ENCODE measurements at regions not wholly inside any gene's neighbourhood (a gene's known extent, or its start where the extent isn't known, plus 50 kb on each side); places are given as distances from the start of the nearest gene placed in this dataset.

DNA sequence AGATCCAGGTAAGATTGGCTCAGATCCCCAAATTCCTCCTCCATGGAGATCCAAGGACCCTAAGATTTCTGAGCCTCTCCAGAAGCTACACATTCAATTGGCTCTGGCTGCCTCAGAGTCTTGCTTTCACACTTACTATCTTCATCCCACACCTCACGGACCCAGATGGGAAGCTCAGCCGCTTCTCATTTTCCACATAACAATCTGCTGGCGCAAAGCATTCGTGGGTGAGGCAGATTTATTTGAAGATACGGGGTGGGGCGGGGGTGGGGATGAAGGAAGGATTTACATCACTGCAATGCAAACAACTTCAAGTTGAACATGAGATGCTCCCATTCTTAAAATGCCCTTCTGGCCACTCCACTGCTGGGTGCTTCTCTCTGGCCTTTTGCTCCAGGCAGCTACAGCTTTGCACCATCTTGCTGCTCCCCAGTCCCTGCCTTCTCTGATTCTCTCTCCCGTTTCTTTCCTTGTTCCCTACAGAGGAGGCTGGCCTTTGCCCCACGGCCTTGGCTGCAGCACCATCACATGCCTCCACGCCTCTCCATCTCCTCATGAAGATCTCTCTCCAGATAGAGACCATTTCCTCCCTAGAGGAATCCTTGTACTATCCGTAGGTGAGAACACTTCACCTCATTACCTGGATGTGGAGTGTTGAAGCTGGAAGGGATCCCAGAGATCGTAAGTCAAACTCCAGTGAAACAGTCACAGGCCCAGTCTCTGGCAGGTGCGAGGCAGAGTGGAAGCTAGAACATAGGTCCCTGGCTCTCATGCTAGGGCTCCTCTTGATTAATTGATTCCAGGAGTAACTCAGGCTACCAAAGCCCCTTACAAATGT is 175.9 kb downstream of the RPLP1 start:
- DNase-seq (ENCODE audit: low spot score) = no peak

DNA sequence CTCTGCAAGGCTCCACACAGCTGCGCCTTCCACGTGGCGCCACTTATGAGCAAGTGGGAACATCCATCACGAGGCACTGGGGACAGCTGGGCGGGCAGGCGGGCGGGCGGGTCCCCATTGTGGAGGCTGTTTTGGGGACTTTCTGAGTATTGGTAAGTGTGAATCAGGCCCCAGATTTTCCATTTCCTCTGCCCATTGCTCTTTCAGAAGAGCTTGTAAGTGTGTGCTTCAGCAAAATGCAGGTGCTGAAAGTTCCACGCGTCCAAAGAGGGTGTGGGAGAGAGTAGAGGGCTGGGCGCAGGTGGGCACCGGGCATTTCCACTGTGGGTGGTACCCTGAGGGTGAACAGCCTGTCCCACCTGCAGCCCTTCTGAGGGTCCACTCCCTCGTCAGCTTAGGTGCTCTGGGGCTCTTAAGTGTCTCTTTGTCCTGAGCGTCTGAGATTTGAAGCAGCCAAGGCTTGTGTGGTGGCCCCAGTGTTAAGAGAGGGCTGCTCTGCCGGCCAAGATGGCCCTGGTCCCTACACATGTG is 177.1 kb downstream of the RPLP1 start:
- no peak for DNase-seq (ENCODE audit: low spot score)

DNA sequence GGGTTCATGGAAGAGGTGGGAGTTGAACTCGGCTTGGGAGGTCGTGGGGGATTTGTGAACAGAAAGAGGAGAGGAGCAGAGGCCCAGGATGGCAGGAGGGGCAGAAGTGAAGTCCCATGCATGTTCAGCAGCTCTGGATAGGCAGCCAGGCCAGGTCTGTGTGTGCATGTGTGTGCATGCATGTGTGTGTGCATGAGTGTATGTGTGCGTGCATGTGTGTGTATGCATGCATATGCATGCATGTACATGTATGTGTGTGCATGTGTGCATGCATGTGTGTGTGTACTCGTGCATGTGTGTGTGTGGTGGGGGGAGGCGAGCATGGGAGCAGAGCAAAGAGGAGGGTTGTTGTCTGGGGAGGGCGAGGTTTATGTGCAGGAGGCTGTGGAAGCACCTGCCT is 178.4 kb downstream of the RPLP1 start:
- DNase-seq (ENCODE audit: low spot score) = no peak

DNA sequence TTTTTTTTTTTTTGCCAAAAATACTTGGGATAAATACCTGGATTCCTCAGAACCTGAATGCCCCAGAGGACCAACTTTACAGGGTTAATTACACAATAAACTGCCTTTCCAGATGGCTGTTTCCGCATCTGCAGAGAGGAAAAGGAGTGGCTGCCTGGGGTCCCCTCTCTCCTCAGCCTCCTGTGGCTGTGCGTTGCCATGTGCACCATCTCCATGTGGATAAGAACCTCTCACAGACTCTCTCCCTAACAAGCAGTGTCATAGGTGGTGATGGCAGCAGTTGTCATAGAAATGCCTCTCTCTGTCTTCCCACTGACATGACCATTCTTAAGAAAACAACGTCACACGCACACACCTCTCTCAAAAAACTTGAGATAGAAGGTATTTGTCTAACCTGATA is 179.4 kb downstream of the RPLP1 start:
- no peak for DNase-seq (ENCODE audit: low spot score)

DNA sequence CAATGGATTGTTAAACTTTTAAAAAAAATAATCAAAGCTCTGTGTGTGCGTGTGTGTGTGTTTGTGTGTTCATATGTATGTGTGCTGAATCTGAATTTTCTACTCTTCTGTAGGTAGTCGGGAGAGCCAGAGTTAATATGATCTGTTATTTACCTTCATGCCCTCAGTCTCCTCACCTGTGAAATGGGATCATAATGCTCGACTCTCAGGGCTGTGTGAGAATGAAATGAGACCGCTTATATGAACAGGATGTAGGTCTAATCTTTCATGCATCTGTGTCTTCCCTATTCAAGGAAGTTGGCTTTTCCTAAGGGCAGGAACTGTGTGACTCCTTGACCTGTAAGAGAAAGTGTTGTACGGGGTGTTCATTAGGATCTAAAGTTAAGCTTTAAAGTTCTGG is 182.2 kb downstream of the RPLP1 start:
- no peak for DNase-seq (ENCODE audit: low spot score)

DNA sequence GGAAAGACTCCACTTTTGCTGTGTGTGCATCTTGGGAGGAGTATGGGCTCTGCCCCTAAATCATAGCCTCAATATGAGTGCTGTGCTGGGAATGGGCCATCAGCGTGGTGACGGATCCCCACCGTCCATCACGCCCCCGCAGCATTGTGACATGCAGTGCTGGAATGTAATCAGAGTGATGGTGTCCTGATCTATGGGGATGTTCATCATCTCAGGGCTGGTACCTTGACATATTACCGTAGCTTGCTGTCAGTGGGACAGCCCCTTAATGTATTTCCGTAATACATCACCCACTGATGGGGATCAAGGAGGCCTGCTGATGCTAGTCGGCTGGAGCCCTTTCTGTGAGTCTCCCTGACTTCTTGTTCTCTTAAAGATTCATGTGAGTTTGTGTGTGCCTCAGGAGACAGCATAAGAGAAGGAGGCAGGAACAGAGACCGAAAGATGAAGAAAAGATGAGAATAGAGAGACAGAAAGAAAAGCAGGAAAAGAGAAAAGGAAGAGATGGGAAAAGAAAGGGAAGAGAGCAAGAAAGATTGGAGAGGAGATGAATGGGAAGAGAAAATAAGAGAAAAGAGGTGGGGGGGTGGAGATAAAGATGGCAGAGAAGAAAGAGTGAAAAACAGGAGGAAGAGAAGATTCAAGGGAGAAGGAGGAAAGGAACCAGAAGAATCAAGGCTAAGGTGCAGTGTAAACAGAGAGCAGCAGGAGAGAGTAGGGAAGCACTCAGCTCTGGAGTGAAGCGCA is 183.7 kb downstream of the RPLP1 start:
- no peak for DNase-seq (ENCODE audit: low spot score)

DNA sequence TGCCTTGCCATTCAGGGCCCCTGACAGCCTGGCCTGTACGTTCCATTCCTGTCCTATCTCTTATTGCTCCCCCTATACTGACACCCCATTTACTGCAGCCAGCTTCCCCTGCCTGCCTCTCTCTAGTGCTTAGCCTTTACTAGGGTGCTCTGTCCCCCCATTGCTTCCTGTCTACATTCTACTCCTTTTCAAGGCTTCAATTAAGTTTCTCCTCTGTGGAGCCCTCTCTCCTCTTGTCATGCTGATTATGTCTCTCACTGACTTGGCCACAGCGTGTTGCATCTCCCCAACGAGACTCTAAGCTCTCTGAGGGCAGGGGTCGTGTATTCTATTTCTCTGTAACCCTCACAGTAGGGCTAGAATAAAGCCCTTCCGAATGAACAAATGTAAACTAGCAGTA is 185.2 kb downstream of the RPLP1 start:
- DNase-seq (ENCODE audit: low spot score) = no peak

DNA sequence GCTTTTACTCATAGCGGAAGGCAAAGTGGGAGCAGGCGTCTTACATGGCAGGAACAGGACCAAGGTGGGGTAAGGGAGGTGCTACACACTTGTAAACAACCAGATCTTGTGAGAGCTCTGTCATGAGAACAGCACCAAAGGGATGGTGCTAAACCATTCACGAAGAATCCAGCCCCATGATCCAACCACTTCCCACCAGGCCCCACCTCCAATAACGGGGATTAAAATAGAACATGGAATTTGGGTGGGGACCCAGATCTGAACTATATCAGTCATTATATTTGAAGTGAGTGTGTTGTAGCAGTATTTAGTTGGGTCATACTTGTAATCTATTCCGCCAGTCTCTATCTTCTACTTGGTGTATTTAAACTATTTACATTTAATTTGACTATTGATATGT is 190.9 kb downstream of the RPLP1 start:
- DNase-seq (ENCODE audit: low spot score) = no peak

DNA sequence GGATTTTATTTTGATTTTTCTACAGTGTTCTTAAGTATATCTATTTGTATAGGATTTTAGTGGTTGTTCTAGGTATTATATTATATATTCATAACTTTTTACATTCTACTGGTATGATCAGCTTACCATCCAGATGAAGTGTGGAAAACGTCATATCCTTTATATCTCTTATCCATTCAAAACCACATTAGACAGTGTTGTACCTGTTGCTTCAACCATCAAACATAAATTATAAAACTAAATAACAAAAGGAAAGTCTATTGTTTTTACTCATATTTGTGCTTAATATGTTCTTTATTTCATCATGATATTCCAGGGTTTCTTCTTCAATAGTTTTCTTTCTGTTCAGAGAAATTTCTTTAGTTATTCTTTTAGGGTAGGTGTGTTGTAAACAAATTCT is 191.4 kb downstream of the RPLP1 start:
- DNase-seq (ENCODE audit: low spot score) = no peak

DNA sequence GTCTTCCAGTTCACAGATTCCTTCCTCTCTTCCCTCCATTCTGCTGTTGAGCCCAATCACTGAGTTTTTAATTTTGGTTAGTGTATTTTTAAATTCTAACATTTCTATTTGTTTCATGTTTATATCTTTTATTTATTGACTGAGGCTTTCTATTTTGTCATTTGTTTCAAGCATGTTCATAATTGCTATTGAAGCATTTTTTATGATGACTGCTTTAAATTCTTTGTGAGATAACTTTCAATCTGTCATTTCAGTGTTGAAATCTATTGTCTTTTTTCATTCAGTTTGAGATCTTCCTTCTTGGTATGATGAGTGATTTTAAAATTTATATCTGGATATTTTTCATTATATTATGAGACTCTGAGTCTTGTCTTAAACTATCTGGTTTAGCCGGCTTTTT is 192.3 kb downstream of the RPLP1 start:
- DNase-seq (ENCODE audit: low spot score) = no peak

DNA sequence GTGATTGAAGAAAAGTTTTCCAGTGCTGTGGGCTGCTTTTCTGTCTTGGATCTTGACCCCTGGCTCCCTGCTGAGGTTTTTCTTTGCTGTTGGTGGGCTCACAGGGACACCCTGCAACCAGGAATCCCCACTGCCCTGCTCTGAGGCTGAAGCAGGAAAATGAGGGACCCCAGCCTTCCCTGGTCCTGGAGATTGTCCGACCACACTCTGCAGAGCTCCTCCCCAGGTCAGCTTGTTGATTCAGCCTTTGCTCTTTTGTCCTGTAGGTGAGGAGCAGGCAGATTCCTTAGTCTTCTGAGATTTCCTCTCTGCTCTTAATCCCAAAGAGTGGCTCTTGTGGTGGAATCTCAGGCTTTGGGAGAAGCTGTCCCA is 194.5 kb downstream of the RPLP1 start:
- no peak for DNase-seq (ENCODE audit: low spot score)

DNA sequence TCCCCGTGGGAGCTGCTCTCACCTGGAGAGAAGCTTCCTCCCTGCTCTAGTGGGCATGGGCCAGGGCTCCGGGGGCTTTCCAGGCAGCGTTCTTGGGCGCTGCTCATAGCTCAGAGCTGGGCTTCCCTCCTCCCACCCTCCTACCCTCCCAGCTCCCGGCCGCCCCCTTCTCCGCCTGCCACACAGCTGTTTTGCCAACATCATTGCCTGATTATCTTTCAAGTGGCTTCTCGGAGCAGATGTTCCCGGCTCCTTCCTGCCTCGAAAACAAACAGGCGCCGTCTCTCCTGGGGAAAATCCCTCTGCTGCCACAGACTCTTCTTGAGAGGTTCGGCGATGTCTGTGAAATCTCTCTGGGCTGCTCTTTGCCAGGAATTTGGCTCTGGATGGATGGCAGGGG is 195.6 kb downstream of the RPLP1 start:
- no peak for DNase-seq (ENCODE audit: low spot score)

DNA sequence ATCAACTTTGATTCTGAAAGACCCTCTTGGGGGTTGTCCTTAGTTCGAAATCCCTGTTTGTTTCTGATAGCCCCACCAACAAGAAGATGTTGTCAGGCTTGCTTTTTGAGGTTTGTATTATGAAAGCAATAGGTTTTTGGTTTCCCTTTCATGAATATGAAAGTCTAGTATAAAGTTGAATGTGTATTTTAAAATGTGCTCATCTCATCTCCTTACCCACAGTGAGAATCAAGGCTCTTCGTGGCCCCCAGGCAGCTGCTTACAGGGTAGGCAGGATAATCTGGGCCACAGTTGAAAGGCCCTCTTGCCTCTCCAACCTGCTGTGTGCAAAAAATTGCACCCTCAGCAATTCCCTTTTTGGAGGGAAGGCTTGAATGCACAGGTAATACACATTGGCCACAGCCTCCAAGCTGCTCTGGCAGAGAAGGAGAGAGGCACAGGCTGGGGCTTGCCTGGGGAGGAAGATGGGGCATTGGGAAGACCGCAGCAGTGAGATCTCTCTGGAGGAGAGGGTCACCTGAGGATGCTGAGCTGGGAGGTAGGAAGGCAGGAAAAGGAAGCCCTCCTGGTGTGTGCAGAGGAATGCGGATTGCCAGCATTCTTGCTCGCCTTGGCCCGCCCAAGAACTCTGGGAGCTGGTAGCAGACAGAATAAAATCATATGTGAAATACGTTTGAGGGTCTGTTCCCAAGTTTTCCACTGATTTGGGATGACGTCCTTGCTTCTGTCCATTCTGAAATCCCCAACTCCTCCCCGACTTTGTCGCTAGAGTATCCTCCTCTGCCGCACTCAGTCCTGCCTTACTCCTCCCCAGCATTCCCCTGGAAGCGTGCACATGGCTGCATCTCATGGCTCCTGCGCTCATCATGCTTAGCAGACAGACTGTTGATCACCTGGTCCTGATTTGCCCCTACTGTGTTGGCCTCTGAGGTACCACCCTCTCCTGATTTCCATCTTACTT is 196.4 kb downstream of the RPLP1 start:
- DNase-seq (ENCODE audit: low spot score) = no peak

DNA sequence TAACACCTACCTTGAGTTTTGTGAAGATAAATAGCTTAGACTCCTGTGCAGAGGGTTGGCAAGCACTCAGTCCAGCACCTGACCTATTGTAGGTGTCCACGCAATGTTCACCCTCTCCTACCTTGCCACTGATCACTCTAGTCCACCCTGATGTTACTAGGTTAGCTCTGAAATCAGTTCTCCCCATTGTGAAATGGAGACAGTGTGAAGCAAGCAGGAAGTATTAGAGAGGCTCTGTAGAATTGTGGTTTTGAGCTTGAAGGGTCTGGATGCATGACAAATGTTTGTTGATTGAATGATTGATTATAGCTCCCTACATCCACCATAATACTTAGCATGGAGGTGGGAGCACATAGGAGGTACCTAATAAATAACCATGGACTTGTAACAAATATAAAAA is 199.7 kb downstream of the RPLP1 start:
- DNase-seq (ENCODE audit: low spot score) = no peak

DNA sequence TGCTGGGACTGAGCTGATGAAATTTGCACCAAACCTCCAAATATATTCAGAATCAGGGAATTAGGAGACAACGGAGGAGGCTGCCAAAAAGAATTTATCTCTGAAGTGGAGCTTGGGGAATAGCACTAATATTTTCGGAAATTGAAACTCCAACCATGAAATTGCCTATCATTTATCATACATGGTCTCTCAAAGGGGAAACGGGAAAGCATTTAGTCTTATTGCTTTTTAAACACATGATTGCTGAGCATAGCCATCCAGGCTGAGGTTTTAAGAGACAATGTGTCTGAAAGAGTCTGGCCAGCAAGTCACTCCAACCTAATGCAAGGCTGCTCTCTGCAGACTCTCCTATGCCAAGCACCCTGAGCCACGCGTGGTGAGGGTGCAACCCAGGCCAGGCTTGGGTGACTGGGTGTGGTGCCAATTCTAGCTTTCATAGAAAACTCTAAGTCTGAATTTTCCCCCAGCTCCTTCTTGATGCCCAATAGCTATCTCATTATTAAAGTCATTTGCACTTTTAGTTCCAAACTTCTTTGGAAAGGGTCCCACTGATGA is 200.2 kb downstream of the RPLP1 start:
- DNase-seq (ENCODE audit: low spot score) = no peak

DNA sequence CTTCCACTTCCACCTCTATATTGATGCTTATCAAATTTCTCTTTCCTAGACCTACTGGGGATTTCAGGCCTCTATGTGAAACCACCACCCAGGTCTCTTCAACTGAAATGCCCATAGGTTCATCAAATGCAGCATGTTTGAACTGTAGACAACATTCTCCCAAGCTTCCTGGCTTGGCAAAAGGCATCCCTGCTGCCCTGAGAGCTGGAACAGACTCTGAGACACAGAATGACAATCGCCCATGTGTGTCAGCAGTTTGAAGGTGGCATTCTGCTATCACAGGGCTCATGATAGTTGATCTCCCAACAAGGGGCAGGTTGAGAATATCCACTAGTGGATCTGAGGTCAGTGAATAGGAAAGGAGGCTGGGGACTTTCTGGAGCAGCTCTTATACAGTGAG is 200.7 kb downstream of the RPLP1 start:
- no peak for DNase-seq (ENCODE audit: low spot score)

DNA sequence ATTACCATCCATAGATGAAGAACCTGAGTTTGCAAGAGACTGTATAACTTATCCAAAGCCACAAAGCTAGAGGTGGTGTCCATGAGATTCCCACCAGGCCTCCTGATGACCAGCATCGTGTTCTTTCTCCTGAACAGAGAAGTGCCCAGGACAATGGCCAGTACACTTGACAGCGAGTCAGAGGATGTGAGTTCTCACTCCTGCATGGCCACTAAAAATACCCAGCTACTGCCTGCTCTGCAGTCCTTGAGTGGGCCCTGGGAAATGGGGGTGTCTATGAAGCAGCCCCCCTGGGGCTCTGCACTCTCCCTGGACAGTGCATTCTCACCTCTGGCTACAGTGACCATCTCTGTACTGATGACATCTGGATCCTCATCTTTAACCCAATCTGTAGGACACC is 201.2 kb downstream of the RPLP1 start:
- no peak for DNase-seq (ENCODE audit: low spot score)

DNA sequence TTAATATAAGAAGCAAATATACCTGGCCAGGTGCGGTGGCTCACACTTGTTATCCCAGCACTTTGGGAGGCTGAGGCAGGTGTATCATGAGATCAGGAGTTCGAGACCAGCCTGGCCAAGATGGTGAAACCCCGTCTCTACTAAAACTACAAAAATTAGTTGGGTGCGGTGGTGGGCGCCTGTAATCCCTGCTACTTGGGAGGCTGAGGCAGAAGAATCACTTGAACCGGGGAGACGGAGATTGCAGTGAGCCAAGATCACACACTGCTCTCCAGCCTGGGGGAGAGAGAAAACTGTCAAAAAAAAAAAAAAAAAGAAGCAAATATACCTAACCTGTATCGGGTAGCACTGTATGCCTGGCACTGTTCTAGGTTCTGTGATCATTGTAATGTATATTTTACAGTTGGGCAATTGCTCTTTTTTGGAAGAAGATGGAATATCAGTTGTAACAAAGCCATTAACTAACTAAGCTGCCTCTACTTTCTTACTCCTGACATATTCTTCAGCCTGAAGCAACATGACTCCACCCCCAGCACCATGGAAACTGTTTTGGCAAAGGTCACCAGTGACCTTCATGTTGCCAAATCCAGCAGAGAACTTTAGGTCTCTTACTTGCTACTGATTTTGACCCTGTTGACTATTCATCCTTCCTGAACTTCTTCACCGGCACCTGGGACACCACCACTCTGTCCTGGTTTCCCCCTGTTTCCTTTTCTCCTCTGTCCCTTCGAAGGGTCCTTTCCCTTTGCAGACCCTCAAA is 203.8 kb downstream of the RPLP1 start:
- DNase-seq (ENCODE audit: low spot score) = no peak

DNA sequence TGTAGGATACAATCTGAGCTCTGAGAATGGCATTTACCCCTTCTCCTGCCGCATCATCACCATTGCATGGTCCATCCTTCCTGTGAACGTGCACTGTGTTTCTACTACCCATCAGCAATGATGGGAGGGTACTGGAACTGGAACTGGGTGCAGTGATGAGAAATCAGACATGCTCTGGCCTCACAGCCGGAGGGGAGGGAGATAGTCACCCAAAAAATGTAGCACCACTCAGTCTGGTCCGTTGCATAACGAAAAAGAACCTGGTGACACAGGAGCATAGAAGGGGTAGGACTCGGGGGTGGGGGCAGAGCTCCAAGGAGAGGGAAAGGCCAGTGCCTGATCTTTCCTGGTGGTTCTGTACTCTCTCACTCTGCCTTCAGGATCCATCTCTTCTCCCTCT is 205.0 kb downstream of the RPLP1 start:
- DNase-seq (ENCODE audit: low spot score) = no peak

DNA sequence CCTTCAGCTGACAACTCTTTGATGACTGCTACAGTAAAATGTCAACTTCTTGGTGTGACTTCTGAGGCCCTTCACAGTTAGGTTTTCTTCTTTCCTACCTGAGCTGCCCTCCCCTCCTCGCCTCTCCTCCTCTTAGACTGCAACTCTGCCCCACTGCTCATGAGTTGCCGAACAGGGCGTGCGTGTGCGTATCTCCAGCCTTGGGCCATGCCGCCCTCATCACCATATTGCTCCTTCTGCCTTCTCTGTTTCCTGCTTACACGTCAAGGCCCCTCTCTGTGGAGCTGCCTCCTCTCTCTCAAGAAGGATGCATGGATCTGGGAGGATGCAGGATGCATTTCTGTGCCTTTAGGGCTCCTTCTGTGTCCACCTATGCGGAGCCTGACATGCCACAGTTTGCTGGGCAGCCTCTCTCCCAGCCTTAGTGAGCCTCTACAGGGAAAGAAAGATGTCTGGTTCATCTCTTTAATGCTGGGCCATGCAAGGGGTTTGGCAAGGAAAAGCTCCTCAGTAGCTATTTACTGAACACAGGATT is 205.9 kb downstream of the RPLP1 start:
- no peak for DNase-seq (ENCODE audit: low spot score)

DNA sequence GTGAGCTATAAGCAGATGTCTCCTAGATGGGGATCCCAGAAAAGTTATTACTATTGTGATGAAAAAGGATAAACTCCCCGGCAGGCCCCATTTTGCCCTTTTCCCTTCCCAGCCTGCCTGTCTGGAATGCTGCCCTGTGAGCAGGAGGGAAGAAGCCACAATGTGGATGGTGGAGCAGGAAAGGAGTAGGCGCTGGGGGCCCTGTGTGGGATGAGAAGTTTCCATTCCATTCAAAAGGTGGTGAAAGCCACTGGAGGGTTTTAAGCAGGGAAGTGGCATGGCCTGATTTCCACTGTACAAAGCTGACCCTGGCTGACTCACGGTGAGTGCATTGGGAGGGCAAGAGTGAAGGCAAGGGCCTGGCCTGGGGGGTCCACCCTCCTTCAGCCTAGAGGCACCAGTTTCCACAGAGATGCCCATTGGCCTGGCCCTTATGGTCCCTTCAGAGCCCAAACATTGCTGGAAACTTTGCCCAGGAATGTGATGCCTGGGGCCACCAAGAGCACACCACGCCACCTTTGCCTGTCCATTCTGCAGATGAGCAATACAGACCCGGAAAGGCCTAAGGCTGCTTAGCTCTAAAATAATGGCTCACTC is 206.9 kb downstream of the RPLP1 start:
- DNase-seq (ENCODE audit: low spot score) = no peak

Data from SW480 (cell line).